Activated CD4-positive, CD25-positive, alpha-beta regulatory T cell treated with anti-CD3 and anti-CD28 coated beads, Interleukin-2, amount 50 U/mL, for 24 hours (primary cell): ENCODE measurements at regions not wholly inside any gene's neighbourhood (a gene's known extent, or its start where the extent isn't known, plus 50 kb on each side); places are given as distances from the start of the nearest gene placed in this dataset.

Experiments used
- ATAC-seq, 2 donors: fragments of 150-1000 bp; cut with Tn5 transposase; one replicate each; pipeline ENCODE4 v1.10.0; 2021; ENCODE audit warnings: mild to moderate bottlenecking in 1 of 2, moderate library complexity in 1 of 2

- no peak for ATAC-seq
Observed at GRCh38 chr2:228860601-228861285, 410.3 kb downstream of the PID1 start.

GRCh38 chr2:228853151-228853550 is 417.9 kb downstream of the PID1 start:
- no peak for ATAC-seq

- no peak for ATAC-seq
Observed at GRCh38 chr2:228848638-228849037, 422.4 kb downstream of the PID1 start.

- ATAC-seq = no peak
Observed at GRCh38 chr2:228847684-228848083, 423.4 kb downstream of the PID1 start.

GRCh38 chr2:228846161-228846560 is 424.9 kb downstream of the PID1 start:
- ATAC-seq = no peak

GRCh38 chr2:228845162-228845925 is 425.7 kb downstream of the PID1 start:
- ATAC-seq = no peak

GRCh38 chr2:228841877-228842276 is 429.2 kb downstream of the PID1 start:
- no peak for ATAC-seq

GRCh38 chr2:228841475-228841874 is 429.6 kb downstream of the PID1 start:
- no peak for ATAC-seq

GRCh38 chr2:228840743-228841114 is 430.4 kb downstream of the PID1 start:
- ATAC-seq = no peak

- ATAC-seq = no peak
Observed at GRCh38 chr2:228840113-228840742, 430.9 kb downstream of the PID1 start.

- ATAC-seq = no peak
Observed at GRCh38 chr2:228839421-228839876, 431.6 kb downstream of the PID1 start.

GRCh38 chr2:228838819-228839218 is 432.3 kb downstream of the PID1 start:
- ATAC-seq = no peak

GRCh38 chr2:228828397-228828796 is 442.7 kb downstream of the PID1 start:
- no peak for ATAC-seq

GRCh38 chr2:228827056-228827700 is 443.9 kb downstream of the PID1 start:
- no peak for ATAC-seq

- ATAC-seq = no peak
Observed at GRCh38 chr2:228819701-228820100, 451.4 kb downstream of the PID1 start.

GRCh38 chr2:228802181-228803071 is 468.7 kb downstream of the PID1 start:
- ATAC-seq = no peak

- no peak for ATAC-seq
Observed at GRCh38 chr2:228801451-228801850, 469.6 kb downstream of the PID1 start.

- no peak for ATAC-seq
Observed at GRCh38 chr2:228799208-228799588, 471.9 kb downstream of the PID1 start.

GRCh38 chr2:228798458-228799207 is 472.5 kb downstream of the PID1 start:
- ATAC-seq = no peak

- ATAC-seq = no peak
Observed at GRCh38 chr2:228796386-228796785, 474.7 kb downstream of the PID1 start.

- no peak for ATAC-seq
Observed at GRCh38 chr2:228793116-228793515, 478.0 kb downstream of the PID1 start.

- ATAC-seq = no peak
Observed at GRCh38 chr2:228786901-228787300, 484.2 kb downstream of the PID1 start.
